Astrocyte (in vitro differentiated cells and primary cell): ENCODE measurements at regions not wholly inside any gene's neighbourhood (a gene's known extent, or its start where the extent isn't known, plus 50 kb on each side); places are given as distances from the start of the nearest gene placed in this dataset.

Experiments used
- EZH2 ChIP-seq: IDR thresholded peaks from 2 replicates; pipeline ENCODE4 v1.6.1; 2012; ENCODE audit warnings: mild to moderate bottlenecking, low read length, inconsistent platforms; ENCODE audit not compliant: insufficient read depth
- TF ChIP-seq, protein P1 (sequence below): IDR thresholded peaks from 2 replicates; pipeline ENCODE4 v1.5.1; 2011; ENCODE audit warnings: low read depth, mild to moderate bottlenecking, inconsistent platforms, low read length, moderate library complexity; ENCODE audit not compliant: insufficient read depth

DNA sequence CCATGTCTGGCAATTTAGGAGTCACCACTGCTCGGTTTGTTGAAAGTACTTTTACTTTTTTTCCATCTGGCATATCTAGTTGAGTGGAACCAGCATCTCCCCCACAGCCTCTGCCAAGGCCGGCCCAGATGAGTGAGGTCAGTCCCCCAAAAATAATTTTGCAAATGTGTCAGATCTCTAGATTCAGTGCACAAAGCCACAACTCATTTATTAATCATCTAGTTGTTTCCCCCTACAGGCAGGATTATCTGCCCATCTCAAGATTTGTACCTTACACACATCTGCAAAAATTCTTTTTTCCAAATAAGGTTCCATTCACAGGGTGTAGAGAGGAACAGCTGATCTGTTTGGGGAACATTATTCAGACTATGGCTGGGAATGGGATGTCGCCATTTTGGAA is 174.0 kb upstream of the MXRA5 start:
- TF ChIP-seq, protein P1, sequence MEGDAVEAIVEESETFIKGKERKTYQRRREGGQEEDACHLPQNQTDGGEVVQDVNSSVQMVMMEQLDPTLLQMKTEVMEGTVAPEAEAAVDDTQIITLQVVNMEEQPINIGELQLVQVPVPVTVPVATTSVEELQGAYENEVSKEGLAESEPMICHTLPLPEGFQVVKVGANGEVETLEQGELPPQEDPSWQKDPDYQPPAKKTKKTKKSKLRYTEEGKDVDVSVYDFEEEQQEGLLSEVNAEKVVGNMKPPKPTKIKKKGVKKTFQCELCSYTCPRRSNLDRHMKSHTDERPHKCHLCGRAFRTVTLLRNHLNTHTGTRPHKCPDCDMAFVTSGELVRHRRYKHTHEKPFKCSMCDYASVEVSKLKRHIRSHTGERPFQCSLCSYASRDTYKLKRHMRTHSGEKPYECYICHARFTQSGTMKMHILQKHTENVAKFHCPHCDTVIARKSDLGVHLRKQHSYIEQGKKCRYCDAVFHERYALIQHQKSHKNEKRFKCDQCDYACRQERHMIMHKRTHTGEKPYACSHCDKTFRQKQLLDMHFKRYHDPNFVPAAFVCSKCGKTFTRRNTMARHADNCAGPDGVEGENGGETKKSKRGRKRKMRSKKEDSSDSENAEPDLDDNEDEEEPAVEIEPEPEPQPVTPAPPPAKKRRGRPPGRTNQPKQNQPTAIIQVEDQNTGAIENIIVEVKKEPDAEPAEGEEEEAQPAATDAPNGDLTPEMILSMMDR: no peak
- TF ChIP-seq EZH2: no peak
